G401 (cell line): ENCODE measurements at regions not wholly inside any gene's neighbourhood (a gene's known extent, or its start where the extent isn't known, plus 50 kb on each side); places are given as distances from the start of the nearest gene placed in this dataset.

Source experiments
- DNase-seq: peaks from one replicate; pipeline ENCODE4 v3.0.0-alpha.2; 2015; ENCODE audit warnings: low spot score
- in situ Hi-C: cut with HindIII; loops from 2 replicates; pipeline ENCODE4 v1.10.0; 2016; ENCODE audit warnings: low sequenced_read_pairs, mixed read lengths

DNA sequence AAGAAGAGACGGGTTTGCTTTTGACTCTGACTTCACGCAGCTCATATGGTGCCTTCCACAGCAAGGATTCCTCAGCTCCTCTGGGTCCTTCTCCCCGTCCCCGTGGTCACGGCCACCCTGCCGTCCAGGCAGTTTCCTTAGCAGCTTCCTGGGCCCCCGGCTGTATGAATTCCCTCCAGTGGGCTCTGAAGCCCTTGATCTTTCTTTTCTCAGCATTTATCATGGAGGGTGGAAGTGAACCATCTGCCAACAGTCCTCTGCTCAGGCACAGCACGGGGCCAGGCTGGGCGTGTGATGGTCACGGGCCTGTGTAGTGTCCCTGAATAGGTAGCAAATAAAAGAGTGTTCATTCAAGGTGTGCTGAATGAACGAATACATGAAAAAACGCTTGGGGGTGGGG is 782.4 kb downstream of the BRD1 start:
- no peak for DNase-seq

DNA sequence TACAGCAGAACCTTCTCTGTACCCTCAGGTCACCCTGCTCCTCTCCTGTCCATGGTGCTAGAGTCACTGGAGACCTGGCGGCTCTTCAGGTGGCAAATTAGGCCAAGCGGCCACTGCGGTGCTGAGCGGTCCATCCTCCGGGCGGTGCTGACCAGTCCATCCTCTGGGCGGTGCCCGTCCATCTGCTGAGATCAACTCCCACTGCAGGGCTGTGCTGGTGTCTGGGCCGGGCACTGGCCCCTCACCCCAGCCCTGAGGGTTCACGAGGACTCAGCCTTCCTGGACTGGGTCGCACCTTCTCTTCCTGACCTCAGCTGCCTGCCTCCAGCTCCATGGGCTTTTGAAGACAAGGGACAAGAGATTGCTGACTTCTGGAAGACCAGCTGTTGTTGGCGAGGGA is 782.9 kb downstream of the BRD1 start:
- in situ Hi-C loops, result no loop called here
- DNase-seq, result no peak

More for the DNA sequence above, 782.4 kb downstream of the BRD1 start:
- in situ Hi-C loops, result no loop called here

DNA sequence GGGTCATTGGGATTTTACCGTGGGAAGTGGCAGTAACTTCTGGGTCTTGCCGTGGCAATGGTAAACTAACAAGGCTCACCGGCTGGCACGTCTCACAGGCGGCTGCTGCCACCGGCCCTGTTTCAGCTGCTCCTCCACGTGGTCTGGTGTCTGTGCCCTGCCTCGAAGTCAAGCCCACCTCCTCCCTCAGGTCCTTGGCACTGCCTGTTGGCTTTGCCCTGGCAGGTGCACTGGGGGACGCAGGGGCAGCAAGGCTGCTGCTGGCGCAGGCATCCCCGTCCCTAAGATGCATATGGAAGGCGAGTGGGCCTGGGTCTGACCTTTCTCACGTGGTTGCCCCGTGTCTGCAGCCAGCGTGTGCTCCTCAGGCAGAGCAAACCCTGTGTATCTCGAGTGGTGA is 783.6 kb downstream of the BRD1 start:
- in situ Hi-C loops, result no loop called here
- no peak for DNase-seq

DNA sequence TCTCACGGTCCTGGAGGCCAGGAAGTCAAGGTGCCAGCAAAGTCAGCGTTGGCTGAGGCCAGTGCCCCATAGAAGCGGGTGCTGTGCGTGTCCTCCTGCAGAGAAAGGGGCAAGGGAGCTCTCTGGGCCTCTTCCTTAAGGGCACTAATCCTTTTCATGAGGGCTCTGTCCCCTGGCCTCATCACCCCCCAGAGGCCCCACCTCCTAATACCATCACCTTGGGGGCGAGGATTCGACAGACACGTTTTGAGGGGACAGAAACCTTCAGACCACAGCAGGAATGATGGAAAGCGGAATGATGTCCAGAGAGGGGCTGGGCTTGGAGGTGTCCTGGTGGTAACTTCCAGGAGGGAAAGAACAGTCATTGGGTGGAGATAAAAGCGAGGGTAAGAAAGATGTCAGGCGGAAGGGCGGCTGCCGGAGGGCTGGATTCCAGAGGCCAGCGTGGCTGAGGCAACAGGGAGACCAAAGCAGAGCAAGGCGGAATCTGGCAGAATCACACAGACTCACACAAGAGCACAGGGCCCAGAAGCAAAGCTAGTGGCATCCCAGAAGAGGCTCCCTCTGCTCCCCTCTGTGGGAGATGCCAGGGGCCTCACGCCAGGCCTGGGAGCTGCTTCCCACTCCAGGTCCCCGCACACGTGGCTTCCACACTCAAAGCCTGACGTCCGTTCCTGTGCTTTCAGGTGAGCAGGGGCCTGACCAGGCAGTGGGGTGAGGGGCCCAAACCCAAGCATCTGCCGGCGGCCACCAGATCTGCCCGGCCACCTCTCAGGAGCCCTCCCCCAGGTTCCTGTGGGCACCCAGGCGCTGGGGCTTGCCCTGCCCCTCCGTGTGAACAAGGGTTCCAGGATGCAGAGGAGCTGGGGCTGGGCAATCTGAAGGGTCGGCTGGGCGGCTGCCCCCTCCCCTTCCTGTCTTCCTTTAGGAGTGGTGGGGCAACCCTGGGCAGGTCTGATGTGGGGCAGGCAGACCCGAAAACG is 784.5 kb downstream of the BRD1 start:
- in situ Hi-C loops, result no loop called here
- DNase-seq, result no peak

DNA sequence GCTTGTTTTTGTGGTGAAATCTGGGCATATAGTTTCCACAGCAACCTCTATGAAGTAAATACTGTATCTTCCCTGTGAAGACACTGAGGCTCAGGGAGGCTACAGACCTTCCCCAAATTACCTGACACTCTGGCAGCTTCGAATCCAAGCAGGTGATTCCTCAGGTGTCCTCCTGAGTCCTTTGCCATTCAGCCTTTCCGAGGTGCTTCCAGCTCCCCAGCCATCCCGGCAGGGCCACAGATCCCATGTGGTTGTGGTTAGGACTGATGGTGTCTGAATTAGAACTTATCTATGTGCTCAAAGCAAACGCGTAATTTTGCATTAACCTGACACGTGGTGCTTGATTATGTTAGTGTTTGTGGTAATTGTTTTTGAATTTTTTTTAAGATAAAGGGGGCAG is 785.6 kb downstream of the BRD1 start:
- DNase-seq, result no peak
- in situ Hi-C loops, result no loop called here

DNA sequence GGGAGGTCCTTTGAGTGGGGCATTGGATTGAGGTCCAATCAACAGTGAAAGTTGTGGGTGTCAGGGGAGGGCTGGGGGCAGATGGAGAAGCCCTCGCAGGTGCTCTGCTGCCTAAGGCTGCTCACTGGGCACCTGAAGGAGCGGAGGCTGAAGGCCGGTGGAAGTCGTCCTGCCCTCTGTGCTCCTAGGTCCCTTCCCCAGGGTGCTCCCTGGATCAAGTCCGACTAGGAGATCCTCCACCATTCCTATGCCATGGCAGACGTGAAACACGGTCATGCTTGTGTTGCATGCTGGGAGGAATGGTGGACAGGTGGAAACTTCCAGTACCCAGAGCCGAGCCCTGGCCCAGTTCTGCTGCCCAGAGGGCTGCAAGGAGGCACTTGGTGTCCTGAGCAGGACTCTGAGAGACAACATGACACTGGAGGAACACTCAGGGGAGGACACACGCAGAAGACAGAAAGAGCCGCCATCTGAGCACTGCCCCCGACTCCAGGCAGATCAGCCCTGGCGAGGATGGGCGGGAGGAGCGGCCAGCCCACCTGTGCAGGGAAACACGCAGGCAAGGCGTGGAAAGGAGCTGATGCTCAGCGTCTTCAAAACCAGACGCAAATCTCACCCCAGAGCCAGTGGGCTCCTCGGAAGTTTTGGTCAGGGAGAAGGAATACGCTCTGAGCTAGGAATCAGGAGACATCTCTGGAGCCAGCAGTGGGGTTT is 786.8 kb downstream of the BRD1 start:
- in situ Hi-C loops, result no loop called here
- no peak for DNase-seq

DNA sequence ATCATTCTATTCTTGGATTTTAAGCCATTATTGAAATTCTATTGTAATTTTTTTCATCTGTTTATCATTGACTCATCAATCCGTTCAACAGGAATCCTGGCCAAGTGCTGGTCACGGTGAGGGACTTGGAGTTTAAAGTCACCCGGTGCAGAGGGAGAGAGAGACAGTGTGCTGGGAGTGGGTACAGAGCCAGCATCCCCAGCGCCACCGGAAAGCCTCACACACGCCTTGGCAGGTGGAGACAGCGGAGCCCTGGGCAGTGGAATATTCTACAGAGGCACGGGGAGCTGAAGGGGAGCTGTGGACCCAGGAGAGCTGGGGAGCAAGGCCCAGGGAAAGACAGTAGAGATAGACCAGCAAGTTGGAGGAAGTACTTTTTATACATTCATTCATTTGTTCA is 787.6 kb downstream of the BRD1 start:
- DNase-seq, result peak; percentile 39
- in situ Hi-C loops, result no loop called here

DNA sequence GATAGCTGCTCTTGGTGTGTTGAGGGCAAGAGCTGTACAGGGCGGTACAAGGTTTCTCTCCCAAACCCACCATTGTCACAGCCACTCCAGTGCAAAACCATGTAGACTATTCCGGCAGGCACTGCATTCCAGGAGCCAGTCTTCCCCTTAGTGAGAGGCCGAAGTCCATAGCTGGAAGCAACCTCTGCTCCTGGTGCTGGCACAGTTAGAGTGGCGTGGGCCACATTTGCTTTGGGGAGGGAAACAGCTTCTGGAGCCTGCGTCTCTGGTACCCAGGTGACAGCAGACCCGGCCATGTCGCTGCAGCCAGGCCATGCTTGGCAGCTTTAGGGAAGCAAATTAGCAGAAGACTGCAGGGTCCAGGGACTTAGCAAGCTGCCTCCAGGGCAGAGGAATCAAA is 788.0 kb downstream of the BRD1 start:
- in situ Hi-C loops, result no loop called here
- peak; percentile 25 for DNase-seq

DNA sequence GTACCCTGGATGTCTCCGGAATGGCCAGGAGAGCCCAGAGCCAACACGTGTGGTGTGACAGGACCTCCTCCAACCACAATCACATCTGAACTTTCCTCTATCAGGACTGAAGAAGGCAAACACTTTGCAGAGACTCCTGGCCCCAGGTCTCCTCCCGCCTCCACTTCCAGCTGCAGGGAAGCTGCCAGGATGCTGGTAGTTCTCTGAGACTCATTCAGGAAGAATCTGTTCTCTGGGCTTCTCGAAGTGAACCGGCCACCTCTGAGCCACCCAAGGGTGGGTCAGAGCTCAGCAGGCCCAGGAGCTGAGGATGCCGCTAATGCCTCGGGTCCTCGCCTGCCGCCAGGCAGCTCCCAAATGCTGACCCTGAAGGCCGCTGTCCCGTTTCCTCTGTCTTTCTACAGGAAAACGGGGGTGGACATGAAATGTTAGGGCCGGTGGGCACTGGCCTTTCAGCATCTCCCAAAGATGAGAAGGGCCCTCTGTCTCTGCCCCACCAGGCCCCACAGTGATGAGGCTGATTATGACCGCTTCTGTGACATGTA is 789.9 kb downstream of the BRD1 start:
- no peak for DNase-seq
- in situ Hi-C loops, result no loop called here

DNA sequence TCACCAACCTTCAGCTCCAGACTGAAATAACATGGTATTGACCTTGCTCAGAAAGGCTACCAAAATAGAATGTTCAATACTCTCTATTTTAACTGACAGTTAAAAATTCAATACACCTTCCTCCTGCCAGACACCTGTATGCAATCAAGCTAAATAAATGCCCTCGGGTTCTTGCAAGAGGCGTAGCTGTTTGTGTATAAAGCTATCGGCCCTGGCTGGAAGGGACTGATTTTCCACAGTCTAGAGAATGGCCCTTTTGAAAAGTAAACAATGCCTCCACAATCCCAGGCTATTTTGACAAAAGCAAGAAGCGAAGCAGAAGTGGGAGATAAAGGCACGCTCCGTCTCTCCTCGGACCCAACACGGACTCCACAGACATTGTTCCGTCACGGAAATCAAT is 791.2 kb downstream of the BRD1 start:
- no peak for DNase-seq
- in situ Hi-C loops, result no loop called here

DNA sequence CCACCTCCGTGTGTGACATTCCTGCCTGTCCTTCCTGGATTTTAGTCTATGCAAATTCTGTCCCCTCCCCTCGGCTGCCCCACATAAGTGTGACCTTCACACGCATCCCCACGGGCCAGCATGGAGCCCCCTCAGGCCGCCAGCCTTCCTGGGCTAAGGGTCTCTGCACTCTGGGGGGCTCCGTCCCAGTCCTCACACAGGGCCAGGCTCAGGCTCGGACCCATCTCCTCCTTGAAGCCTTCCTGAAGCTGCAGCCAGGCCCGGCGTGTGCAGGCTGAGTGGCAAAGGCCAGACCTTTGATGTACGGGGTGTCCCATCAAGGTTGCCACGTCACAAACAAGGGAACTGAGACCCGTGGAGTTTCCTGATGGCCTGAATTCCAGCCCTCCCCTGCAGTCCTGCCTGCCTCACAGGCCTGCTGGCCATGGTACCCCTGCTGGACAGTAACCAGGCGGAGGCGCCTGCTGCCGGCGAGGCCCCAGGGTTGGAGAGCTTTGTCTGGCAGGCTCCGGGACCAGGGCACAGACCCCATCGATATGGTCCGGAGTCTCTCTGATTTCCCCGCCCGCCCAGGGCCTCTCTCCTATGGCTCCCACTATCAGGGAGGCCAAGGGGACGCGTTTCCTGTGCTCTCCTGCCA is 791.7 kb downstream of the BRD1 start:
- in situ Hi-C loops, result no loop called here
- DNase-seq, result no peak

DNA sequence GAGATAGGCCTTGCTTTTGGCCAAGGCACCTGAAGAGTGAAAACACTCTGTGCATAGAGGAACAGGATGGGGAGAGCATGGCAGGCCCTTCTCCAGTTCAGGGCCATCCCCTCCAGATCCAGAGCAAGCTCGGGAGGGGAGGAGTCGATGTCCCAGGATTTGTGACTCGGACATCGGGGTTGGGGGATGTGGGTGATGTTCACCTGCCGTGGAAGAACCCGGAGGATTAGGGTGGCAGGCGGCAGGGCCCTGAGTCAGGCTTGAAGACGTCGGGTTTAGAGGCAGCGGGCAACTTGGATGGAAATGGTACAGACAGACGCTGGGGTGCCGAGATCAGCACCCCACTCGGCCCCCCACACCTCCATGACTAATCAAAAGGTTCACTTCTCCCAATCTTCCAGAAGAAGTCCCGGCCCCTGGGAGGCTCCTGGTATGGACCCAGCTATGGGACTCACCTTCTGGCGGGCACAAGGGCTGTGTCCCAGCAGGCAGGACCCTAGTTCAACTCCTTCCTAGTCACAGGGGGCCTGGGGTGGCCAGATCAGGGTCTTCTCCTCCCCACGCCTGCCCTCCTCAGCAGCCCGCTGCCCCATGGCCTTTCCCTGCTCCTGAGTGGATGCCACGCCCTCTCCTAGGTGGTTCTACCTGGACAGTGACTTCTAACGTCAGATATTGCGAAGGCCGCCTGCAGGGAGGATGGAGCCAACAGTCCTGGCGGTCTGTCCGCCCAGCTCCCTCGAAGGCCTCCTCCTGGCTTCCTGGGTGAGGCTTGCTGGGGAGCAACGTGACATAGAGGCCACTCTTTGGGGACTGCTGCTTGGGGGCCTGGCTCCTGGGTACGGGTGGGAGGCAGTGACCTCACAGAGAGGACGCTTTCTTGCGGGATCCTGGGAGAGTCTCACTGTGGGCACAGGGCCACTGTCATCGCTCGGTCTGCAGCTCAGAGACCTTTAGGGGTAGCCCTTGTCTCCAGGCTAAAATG is 792.5 kb downstream of the BRD1 start:
- no peak for DNase-seq
- in situ Hi-C loops, result no loop called here

DNA sequence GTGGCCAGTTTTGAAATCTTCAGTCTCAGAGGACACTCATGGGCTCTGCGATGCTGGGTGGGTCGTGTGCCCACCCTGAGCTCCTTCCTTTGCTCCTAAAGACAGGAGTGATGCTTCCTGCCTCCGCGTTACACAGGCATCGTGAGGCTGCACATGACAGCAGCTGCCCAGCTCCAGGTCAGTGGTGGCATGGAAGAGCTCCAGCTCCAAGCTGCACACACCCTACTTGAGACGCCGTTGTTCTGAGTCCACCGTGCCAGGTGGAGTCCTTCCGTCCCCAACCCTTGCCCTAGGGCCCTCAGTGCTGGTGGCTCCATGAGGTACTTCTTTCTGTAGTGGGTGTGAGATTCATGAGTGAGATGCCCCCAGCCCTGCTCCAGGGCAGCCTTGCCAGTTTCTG is 794.1 kb downstream of the BRD1 start:
- in situ Hi-C loops, result no loop called here

DNA sequence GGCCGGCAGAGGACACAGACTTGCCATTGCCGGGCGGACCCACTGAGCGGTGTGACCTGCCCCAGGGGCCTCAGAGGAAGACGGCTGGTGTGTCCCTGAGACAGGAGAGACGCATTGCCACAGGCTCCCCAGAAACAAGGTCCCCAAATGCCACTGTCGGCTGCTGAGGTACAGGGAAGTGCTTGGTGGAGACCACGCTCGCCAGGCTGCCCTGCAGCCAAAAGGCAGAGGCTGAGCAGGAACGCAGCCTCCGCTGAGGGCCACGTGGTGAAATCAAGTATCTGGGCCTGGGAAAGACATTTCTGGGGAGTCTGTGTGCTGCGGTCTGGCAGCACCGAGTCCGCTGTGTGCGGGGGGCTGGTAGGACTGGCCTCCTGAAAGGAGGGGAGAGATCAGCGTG is 794.9 kb downstream of the BRD1 start:
- no peak for DNase-seq
- in situ Hi-C loops, result no loop called here

More for the DNA sequence above, 794.1 kb downstream of the BRD1 start:
- DNase-seq, result no peak

DNA sequence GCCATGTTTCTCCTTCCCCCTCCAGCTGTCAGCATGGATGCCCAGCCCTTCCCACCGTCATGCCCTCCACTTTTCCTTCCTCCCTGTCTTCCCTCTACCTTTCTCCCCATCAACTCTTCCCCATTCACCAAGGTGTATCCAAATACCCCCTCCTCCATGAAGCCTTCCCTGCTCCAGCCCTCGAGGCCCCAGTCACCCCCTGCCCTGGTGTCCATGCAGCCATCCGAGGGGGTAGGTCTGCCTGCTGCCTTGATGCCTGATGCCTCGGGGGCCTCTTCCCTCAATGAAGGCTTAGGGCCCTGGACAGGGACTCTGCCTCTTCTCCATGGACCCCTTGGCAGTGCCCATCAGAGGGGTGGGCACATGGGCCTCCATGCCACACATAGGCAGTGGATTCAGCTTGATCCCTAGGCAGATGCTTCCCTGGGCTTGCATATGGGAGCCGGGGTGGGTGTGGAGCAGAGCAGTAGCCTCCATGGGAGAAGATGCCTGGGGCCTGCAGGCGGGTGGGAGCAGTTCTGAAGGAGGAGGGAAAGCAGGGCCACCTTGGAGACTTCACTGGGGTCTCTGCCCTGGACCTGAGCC is 795.8 kb downstream of the BRD1 start:
- no peak for DNase-seq
- in situ Hi-C loops, result no loop called here

DNA sequence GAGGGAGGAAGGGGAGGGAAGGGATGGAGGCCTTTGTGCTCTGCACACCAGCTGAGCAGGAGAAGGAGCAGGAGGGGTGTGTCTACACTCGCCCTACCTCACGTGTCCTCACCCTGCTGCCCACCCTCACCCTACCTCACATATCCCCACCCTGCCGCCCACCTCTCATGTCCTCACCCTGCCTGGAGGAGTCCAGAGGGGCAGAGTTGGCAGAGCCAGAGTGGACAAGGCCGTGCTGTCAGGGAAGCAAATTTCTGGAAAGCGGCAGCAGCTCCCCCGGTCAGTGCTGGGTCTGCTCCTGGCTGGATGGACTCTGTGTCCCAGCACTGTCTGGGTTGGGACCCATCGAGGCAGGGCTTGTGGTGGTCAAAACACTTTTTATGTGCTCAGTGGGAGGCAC is 799.6 kb downstream of the BRD1 start:
- no peak for DNase-seq
- in situ Hi-C loops, result no loop called here

DNA sequence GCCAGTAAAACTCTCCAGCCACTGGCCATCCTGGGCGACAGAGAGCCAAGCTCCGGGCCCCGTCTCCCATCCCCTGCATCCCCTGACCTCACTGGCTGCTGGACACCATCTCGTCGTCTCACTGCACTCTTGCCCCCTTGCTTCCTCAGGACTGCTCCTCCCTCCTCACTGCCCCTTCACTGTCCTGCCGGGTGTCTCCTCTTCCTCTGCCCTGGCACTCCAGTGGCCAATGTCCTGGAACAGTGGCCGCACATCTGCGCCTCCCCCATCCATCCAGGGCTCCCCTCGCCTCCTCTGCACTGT is 800.4 kb downstream of the BRD1 start:
- DNase-seq, result no peak
- in situ Hi-C loops, result no loop called here

DNA sequence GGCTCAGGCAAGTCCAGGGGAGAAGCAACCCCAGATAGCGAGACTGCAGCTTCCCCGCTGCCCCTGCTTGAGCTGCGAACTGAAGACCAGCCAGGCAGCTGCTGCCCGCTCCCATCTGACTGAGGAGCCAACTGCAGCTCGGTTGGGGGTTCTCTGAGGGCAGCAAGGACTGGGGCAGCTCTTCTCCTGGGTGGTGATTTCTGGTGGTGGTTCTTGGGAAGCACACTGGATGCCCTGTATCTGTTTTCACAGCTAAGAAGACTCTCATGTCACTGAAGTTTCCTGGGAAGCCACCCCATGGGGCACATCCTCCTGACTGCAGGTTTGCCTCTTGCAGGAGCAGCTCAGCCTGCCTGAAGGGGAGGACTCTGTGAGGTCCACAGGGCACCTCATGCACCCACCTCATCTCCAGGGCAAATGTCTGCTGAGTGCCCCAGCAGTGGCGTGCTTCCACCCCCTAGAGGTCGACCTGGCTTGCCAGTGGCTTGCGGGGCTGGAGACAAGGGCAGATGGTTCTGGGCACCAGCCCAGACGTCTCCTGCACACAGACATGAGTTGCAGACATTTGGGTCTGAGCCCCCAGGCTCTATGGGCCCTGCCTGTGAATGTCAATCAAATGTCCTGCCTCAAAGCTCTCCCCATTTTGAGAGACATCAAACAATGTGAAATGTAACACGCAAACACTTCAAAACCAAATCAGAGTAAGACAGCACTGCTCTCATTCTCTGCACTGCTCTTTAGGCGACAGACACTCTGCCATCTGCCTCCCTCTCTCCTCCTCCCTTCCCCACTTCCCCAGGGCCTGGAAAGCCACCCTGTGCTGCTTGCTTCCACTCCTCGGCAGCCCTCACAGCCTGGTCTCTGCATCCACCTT is 800.9 kb downstream of the BRD1 start:
- in situ Hi-C loops, result no loop called here
- peak; percentile 78 for DNase-seq
